ENCODE measurements at regions not wholly inside any gene's neighbourhood (a gene's known extent, or its start where the extent isn't known, plus 50 kb on each side); places are given as distances from the start of the nearest gene placed in this dataset.

GRCh38 chr1:88618331-88618730, 65.7 kb upstream of the PKN2 start:
- TF ChIP-seq CTCF (conservative IDR thresholded peaks at IDR 0.05; ENCODE audit: low read depth, low read length) (no peak), EZH2phosphoT487 (IDR thresholded peaks at IDR 0.05; ENCODE audit: borderline replicate concordance, low read length) (no peak), EZH2 (IDR thresholded peaks at IDR 0.05; ENCODE audit: low read length, unreplicated experiment) (no peak)

Data from PC-3 (cell line).